WTC11 (cell line): ENCODE measurements at regions not wholly inside any gene's neighbourhood (a gene's known extent, or its start where the extent isn't known, plus 50 kb on each side); places are given as distances from the start of the nearest gene placed in this dataset.

ENCODE experiments used
- NFYB ChIP-seq: sonication (generic); formaldehyde crosslinking; conservative IDR thresholded peaks from 2 replicates; pipeline ENCODE4 v1.8.0; 2022; ENCODE audit warnings: low read depth, missing genetic modification reagents
- ZNF263 ChIP-seq: sonication (generic); formaldehyde crosslinking; IDR thresholded peaks from 2 replicates; pipeline ENCODE4 v1.8.1; 2022; ENCODE audit warnings: low read depth, mild to moderate bottlenecking, moderate library complexity, missing genetic modification reagents
- TF ChIP-seq, protein P1 (sequence below): fragments of 200-600 bp; IDR thresholded peaks from 2 replicates; pipeline ENCODE4 v1.8.0; 2022; ENCODE audit warnings: antibody characterized with exemption
- TF ChIP-seq, protein P2 (sequence below): sonication (generic); formaldehyde crosslinking; IDR thresholded peaks from 2 replicates; pipeline ENCODE4 v1.8.0; 2022; ENCODE audit warnings: mild to moderate bottlenecking, missing genetic modification reagents
- TF ChIP-seq, protein P3 (sequence below): sonication (generic); formaldehyde crosslinking; IDR thresholded peaks from 2 replicates; pipeline ENCODE4 v1.8.1; 2023; ENCODE audit warnings: mild to moderate bottlenecking, missing genetic modification reagents, moderate library complexity
- TF ChIP-seq, protein P4 (sequence below): sonication (generic); formaldehyde crosslinking; IDR thresholded peaks from 2 replicates; pipeline ENCODE4 v1.8.1; 2023; ENCODE audit warnings: mild to moderate bottlenecking, missing genetic modification reagents, moderate library complexity

DNA sequence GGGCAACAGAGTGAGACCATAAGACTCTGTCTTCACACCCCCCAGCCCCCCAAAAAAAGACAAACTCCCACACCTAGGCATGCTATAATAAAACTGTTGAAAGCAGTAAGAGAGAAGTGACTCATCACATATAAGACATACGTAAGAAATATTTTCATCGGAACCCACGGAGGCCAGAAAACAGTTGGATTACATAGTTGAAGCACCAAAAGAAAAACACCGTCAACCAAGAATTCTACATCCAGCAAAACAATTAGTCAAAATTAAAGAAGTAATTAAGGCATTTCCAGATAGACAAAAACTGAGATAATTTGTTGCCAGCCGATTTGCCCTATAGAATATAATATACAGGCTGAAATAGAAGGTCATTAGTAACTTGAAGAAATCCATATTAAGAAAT lies 128.7 kb downstream of the VAPA start:
- TF ChIP-seq, protein P1, sequence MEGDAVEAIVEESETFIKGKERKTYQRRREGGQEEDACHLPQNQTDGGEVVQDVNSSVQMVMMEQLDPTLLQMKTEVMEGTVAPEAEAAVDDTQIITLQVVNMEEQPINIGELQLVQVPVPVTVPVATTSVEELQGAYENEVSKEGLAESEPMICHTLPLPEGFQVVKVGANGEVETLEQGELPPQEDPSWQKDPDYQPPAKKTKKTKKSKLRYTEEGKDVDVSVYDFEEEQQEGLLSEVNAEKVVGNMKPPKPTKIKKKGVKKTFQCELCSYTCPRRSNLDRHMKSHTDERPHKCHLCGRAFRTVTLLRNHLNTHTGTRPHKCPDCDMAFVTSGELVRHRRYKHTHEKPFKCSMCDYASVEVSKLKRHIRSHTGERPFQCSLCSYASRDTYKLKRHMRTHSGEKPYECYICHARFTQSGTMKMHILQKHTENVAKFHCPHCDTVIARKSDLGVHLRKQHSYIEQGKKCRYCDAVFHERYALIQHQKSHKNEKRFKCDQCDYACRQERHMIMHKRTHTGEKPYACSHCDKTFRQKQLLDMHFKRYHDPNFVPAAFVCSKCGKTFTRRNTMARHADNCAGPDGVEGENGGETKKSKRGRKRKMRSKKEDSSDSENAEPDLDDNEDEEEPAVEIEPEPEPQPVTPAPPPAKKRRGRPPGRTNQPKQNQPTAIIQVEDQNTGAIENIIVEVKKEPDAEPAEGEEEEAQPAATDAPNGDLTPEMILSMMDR = no peak
- TF ChIP-seq, protein P2, sequence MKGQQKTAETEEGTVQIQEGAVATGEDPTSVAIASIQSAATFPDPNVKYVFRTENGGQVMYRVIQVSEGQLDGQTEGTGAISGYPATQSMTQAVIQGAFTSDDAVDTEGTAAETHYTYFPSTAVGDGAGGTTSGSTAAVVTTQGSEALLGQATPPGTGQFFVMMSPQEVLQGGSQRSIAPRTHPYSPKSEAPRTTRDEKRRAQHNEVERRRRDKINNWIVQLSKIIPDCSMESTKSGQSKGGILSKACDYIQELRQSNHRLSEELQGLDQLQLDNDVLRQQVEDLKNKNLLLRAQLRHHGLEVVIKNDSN (CRISPR knock-in tag) = no peak
- TF ChIP-seq ZNF263 (no peak), NFYB (no peak)
- TF ChIP-seq, protein P3, sequence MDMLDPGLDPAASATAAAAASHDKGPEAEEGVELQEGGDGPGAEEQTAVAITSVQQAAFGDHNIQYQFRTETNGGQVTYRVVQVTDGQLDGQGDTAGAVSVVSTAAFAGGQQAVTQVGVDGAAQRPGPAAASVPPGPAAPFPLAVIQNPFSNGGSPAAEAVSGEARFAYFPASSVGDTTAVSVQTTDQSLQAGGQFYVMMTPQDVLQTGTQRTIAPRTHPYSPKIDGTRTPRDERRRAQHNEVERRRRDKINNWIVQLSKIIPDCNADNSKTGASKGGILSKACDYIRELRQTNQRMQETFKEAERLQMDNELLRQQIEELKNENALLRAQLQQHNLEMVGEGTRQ = no peak
- TF ChIP-seq, protein P4, sequence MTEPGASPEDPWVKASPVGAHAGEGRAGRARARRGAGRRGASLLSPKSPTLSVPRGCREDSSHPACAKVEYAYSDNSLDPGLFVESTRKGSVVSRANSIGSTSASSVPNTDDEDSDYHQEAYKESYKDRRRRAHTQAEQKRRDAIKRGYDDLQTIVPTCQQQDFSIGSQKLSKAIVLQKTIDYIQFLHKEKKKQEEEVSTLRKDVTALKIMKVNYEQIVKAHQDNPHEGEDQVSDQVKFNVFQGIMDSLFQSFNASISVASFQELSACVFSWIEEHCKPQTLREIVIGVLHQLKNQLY = no peak
